SH-SY5Y (cell line): ENCODE measurements at regions not wholly inside any gene's neighbourhood (a gene's known extent, or its start where the extent isn't known, plus 50 kb on each side); places are given as distances from the start of the nearest gene placed in this dataset.

Experiments used
- GATA2 ChIP-seq: IDR thresholded peaks from 2 replicates; pipeline ENCODE4 v1.6.1; 2011; ENCODE audit warnings: mild to moderate bottlenecking, low read depth, low read length
- GATA3 ChIP-seq: IDR thresholded peaks from 2 replicates; pipeline ENCODE4 v1.6.1; 2011; ENCODE audit warnings: low read depth, mild to moderate bottlenecking, low read length, moderate library complexity

DNA sequence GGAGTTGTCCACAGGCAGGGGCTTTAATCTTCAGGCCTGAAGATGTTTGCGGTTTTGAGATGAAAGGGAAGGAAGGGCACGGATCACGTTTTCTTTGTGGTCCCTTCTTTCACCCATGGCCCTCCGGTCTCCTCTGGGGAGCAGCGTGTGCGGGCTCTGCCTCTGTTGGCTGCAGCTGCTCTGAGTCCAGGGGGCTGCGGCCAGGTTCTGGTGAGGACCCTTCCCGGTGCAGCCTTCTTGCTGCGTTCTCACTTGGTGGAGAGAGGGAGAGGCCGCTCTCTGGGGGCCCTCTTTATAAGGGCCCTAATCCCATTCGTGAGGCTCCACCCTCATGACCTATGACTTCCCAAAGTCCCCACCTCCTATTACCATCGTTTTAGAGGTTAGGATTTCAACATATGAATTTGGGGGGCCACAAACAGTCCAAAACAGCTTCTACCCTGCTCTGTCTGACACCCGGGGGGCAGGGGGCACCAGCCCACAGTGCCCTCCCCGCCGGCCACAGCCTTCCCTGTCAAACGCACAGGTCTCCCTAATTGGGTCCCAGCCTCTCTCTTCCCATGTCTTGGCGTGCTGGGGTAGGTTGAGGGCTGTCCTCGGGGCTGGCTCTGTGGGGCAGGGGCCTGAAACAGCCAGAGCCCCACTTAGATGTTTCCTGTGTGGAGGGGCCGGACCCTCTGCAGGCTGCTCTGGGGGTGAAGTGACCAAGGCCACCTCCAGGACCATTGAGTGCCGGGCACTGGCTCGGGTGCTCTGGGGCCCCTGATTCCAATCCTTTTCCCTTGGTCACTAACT lies 100.1 kb upstream of the C1orf174 start:
- no peak for TF ChIP-seq GATA2
- no peak for TF ChIP-seq GATA3

DNA sequence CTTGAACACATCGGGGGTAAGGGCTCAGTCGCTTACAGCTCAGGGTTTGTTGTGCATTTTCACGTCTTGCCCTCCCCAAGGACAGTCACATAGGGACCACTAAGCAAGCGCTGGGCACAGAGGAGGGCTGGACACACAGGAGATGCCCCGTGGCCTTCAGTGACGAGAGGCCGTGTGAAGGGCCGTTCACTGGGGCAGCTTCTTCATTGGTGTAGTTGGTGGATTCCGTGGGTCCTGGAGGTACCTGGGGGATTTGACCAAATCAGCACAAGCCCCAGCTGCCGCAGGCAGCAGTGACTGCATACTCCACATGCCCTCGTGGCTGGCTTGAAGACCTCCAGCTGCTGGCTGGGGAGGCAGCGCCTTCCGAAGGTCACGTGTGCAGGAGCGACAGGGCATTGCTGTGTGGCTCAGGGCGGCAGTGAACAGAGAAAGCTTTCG lies 100.8 kb upstream of the C1orf174 start:
- no peak for TF ChIP-seq GATA2
- TF ChIP-seq GATA3: no peak

DNA sequence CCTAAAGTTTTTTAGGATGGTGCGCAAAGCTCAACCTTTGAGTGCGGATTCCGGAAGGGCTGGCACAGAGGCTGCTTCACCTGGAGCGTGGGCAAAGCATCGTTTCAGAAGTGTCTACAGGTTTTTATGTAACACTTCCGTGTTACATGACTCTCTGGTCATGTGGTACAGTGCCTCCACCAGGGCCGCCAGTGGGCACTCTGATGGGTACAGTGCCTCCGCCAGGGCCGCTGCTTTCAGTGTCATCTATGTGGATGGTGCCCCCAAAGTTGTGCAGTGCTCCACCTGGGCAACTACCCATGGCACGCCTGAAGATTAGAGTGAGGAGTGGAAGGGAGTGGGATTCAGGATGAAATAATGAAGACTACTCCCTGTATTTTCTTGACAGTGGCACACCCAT lies 101.4 kb upstream of the C1orf174 start:
- TF ChIP-seq GATA2: no peak
- no peak for TF ChIP-seq GATA3

DNA sequence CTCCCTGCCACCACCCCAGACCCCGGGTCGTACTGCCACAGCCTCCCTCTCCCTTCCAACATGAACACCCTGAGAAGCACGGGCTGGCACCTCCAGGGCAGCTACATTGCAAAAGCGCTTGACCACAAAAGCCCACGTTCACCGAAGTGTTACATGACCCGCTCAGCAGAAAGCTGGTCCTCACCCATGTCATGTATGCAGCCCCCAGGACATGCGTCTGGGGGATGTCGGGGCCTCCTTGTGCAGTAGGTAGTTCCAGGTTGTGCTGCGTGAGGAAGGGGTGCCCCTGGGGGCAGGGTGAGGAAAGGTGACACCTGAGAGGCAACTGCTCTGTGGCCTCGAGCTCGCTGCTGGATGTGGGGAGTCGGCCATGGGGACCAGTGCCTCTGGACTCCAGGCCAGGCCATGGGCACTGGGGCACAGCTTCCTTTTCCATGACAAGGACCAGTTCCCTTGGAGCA lies 102.0 kb upstream of the C1orf174 start:
- TF ChIP-seq GATA3 (no peak), GATA2 (no peak)

DNA sequence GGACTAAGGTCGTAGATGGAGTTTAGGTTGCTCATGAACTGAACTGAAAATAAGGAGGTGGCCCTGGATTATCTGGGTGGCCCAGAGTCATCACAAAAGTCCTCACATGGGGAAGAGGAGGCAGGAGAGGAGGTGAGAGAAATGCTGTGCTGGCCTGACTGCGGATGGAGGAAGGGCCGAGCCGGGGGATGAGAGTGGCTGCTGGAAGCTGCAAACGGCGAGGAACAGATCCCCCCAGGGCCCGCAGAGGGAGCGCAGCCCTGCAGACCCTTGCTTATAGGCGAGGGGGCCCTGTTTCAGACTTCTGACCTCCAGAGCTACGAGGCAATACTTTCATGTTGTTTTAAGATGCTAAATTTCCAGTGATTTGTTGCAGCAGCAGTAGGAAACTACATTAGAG lies 102.7 kb upstream of the C1orf174 start:
- TF ChIP-seq GATA2 (no peak), GATA3 (no peak)

DNA sequence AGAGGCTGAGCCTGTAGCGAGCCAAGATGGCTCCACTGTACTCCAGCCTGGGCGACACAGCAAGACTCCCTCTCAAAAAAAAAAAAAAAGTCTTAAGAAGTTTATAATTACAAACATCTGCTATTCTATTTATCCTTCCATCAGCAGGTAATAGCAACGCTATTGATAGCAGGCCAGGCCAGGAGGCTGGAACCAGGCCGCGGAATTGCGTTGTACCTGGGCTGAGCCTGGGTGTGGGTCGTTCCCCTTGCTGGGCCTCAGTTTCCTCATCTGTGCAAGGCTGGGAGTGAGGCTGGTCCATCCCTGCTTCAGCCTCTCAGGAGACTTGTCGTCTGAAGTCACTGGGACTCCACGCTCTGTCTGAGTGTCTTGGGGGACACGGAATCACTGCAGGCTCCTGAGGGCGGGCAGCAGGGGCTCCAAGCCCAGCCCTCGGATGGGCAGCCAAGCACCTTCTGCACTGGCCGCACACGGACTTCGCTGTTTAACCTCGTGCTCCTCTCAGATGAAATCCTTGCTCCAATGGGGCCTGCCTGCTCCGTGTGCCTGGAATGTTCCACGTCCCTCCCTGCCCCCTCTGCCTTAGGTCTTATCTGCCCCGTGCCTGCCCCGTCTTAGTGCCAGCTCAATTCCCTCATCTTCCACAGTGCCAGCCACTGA lies 103.9 kb upstream of the C1orf174 start:
- TF ChIP-seq GATA3 (no peak), GATA2 (no peak)

DNA sequence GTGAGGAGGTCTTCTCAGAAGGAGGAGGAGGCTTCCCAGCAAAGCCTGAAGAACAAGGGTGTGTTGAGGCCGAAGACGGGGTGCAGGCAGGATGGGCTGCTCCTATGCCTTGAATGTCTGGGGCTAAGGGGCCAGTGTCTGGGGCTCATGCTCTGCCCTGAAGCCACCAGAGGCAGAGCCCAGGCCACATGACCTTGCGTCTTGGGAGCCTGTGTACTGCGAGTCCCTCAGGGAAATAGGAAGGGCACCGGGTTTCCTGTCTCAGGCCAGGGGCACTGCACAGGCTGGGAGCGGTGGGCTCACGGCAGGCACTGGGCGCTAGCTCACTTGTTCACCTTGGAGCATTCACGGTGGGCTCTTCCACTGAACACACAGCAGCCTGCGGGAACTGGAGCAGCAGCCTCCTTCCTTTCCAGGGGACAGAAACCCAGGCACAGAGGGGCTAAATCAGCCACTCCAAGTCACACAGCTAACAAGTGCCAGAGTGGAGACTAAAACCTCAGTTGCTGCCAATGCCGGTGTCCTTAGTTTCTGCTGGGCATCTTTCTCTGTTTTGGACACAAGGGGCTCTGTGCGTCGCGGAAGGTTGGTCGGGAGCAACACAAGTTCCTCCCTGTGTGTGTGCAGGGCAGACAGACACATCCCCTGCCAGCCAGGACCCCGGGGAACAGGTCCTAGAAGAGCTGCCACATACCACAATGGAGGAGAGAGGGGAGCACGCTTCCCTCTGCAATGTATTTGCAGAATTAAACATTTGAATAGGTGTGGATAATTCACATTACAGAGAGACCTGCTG lies 104.8 kb upstream of the C1orf174 start:
- TF ChIP-seq GATA3 (no peak), GATA2 (no peak)

DNA sequence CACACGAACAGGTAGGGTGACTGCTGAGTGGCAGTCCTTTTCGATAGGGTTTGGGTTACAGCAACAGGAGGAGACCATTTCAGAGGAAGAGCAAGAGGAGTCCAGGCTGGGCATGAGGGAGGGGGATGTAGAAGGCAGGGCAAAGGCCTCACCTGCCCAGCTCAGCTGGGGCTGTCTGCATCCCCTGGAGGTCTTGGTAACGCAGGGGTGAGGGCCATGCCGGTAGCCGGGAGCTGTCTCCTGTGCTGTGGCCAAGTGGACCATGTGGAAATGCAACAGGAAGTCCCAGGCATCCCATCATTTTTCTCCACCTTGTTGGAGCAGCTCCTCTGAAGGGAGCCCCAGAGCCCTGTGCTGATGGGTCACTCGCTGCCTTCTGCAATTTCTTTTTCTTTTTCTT lies 105.4 kb upstream of the C1orf174 start:
- TF ChIP-seq GATA2 (no peak), GATA3 (no peak)

DNA sequence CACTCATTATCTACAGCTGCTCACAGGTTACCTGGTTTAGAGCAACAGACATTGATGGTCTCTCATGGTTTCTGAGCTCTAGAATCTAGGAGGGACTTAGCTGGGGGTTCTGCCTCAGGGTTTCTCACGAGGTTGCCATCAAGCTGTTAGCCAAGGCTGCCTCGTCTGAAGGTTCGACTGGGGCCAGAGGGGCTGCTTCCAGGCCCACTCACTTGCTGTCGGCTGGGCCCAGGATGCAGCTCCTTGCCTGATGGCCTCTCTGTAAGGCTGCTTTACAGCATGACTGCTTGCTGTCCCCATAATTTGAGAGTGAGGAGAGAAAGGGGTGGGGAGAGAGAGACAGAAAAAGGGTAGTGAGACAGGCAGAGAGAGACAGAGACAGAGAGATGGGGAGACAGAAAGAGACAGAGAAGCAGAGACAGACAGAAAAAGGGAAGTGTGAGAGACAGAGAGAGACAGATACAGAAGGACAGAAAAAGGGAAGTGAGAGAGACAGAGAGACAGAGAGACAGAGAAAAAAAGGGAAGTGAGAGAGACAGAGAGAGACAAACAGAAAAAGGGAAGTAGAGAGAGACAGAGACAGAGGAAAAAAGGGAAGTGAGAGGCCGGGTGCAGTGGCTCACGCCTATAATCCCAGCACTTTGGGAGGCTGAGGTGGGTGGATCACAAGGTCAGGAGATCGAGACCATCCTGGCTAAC lies 106.8 kb upstream of the C1orf174 start:
- TF ChIP-seq GATA3 (no peak), GATA2 (no peak)

DNA sequence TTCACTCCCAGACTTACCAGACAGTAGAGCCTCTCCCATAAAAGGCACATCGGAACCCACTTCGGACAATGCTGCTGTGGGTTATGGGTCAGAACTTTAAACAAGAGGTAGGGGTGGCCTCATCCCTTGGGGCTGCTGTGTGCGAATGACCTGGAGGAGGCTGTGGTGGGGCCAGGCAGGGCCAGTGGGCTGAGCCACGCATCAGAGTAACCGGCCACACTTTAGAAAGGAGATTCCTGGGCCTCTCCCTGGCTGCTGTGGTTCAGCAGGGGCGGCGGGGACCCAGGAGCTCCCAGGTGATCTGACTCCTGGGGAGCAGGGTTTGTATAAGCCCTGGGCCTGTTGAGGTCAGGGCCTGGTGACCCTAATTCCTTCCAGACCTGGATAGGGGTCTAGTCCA lies 110.2 kb upstream of the C1orf174 start:
- TF ChIP-seq GATA3 (no peak), GATA2 (no peak)

DNA sequence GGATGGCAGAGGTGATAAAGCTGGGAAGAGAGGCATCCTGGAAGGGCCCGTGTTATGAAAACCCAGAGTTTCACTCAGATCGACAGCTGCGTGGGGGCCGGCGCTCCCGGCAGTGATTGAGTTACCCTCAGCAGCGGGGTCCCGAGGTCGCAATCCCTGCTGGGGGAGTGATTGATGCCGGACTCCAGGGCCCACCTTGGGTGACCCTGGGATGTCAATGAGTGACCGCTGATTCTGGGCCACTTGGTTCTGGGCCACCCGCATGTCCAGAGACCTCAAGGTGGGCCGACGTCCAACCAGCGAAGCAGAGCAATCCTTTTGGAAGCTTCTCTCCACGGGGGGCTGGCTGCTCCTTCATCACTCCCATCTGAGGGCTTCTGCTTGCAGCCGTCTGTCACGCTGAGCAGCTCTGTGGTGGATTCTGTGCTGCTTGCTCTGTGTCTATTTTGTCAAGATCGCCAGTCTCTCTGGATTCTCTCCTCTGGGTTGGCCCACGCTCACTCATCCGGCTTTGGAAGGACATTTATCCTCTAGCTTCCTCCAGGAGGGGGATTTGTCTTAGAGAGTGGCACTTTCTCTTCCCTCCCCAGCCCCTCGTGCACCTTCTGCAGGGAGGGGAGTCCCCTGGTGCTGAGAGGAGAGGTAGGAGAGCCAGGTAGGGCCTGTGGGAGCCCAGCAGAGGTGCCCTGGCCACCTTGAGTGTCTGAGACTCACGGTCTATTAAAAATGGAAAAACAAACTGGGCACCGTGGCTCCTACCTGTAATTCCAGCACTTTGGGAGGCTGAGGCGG lies 110.9 kb upstream of the C1orf174 start:
- TF ChIP-seq GATA2 (no peak), GATA3 (no peak)

DNA sequence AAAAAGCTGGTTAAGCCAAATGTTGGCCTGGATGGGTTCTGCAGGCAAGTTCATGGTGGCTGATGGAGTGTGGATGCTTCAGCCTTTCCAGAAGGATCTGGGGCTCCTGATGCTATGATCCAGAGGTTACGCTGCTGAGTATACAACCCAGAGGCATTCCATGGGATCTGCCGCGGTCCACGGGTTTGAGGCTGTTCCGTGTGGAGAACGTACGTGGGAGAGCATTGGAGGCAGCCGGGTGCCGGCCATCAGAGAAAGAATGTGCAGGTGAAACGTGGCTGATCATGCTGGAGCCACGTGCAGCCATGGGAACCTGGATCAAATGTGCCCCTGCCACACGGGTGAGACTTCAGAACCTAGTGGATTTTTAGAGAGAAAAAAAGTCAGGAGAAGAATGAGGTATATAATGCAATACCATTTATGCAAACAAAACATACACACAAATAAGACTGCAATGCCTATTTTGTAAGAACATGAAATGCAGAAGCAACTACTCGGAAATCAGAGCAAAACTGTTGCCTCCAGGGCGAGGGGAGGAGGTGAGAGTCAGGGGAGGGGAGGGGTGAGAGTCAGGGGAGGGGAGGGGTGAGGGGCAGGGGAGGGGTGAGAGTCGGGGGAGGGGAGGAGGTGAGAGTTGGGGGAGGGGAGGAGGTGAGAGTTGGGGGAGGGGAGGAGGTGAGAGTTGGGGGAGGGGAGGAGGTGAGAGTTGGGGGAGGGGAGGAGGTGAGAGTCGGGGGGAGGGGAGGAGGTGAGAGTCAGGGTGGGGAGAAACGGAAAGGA lies 116.5 kb upstream of the C1orf174 start:
- no peak for TF ChIP-seq GATA3
- TF ChIP-seq GATA2: no peak

DNA sequence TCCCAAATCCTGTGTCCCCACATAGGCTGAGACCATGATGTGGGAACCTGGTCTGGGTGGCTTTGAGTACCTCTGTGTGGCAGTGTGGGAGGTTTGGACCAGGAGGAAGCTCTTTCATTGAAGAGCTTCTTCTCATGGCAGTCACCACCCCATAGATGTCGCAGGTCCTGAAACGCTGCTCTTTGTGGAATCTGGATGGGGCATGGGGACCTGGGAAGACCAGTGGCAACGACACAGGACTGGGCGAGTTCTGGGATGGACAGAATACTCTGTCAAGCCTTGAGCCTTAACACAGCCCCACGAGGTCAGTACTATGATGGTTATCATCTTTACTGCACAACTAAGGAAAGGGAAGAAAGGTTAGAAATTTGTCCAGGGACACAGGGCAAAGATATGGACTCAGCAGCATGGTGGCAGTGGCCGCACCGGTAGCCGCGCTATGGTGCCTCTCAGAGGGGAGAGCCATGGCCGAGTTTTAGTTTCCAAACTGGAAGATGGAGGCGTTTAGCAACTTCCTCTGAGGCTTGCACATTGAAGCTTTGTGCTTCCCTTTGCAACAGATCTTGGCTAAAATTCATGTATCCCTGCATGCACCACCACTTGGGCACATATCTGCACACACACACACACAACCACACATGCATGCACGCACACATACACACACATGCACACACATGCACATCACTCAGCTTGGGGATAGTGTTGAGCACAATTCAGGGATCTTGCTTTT lies 117.7 kb upstream of the C1orf174 start:
- TF ChIP-seq GATA3 (no peak), GATA2 (no peak)
